ENCODE measurements at regions not wholly inside any gene's neighbourhood (a gene's known extent, or its start where the extent isn't known, plus 50 kb on each side); places are given as distances from the start of the nearest gene placed in this dataset.

- no peak for DNase-seq (ENCODE audit: low spot score)
- in situ Hi-C loops (cut with HindIII; ENCODE audit: low sequenced_read_pairs) = no loop called here
Measured at GRCh38 chr2:234293973-234294372, 202.9 kb downstream of the ARL4C start.

- no peak for DNase-seq (ENCODE audit: low spot score)
- in situ Hi-C loops (cut with HindIII; ENCODE audit: low sequenced_read_pairs) = no loop called here
Measured at GRCh38 chr2:234292962-234293243, 204.0 kb downstream of the ARL4C start.

GRCh38 chr2:234292205-234292961, 204.5 kb downstream of the ARL4C start:
- in situ Hi-C loops (cut with HindIII; ENCODE audit: low sequenced_read_pairs) = no loop called here
- no peak for DNase-seq (ENCODE audit: low spot score)

GRCh38 chr2:234291765-234292204, 205.1 kb downstream of the ARL4C start:
- in situ Hi-C loops (cut with HindIII; ENCODE audit: low sequenced_read_pairs) = no loop called here
- no peak for DNase-seq (ENCODE audit: low spot score)

- in situ Hi-C loops (cut with HindIII; ENCODE audit: low sequenced_read_pairs) = no loop called here
Measured at GRCh38 chr2:234290671-234291070, 206.2 kb downstream of the ARL4C start.

GRCh38 chr2:234289834-234290590, 206.9 kb downstream of the ARL4C start:
- in situ Hi-C loops (cut with HindIII; ENCODE audit: low sequenced_read_pairs) = no loop called here
- DNase-seq (ENCODE audit: low spot score) = no peak

More at GRCh38 chr2:234290671-234291070, 206.2 kb downstream of the ARL4C start:
- no peak for DNase-seq (ENCODE audit: low spot score)

- DNase-seq (ENCODE audit: low spot score) = peak; percentile 64
- in situ Hi-C loops (cut with HindIII; ENCODE audit: low sequenced_read_pairs) = no loop called here
Measured at GRCh38 chr2:234288974-234289455, 207.9 kb downstream of the ARL4C start.

- in situ Hi-C loops (cut with HindIII; ENCODE audit: low sequenced_read_pairs) = no loop called here
- DNase-seq (ENCODE audit: low spot score) = no peak
Measured at GRCh38 chr2:234287650-234288049, 209.2 kb downstream of the ARL4C start.

GRCh38 chr2:234286956-234287355, 209.9 kb downstream of the ARL4C start:
- DNase-seq (ENCODE audit: low spot score) = no peak
- in situ Hi-C loops (cut with HindIII; ENCODE audit: low sequenced_read_pairs) = no loop called here

GRCh38 chr2:234286118-234286598, 210.7 kb downstream of the ARL4C start:
- no peak for DNase-seq (ENCODE audit: low spot score)
- in situ Hi-C loops (cut with HindIII; ENCODE audit: low sequenced_read_pairs) = no loop called here

GRCh38 chr2:234285541-234285940, 211.3 kb downstream of the ARL4C start:
- DNase-seq (ENCODE audit: low spot score) = no peak
- in situ Hi-C loops (cut with HindIII; ENCODE audit: low sequenced_read_pairs) = no loop called here

- DNase-seq (ENCODE audit: low spot score) = no peak
- in situ Hi-C loops (cut with HindIII; ENCODE audit: low sequenced_read_pairs) = no loop called here
Measured at GRCh38 chr2:234279637-234280036, 217.2 kb downstream of the ARL4C start.

GRCh38 chr2:234278556-234279255, 218.2 kb downstream of the ARL4C start:
- in situ Hi-C loops (cut with HindIII; ENCODE audit: low sequenced_read_pairs) = no loop called here

GRCh38 chr2:234275515-234275914, 221.4 kb downstream of the ARL4C start:
- in situ Hi-C loops (cut with HindIII; ENCODE audit: low sequenced_read_pairs) = no loop called here
- no peak for DNase-seq (ENCODE audit: low spot score)

More at GRCh38 chr2:234278556-234279255, 218.2 kb downstream of the ARL4C start:
- DNase-seq (ENCODE audit: low spot score) = no peak

- in situ Hi-C loops (cut with HindIII; ENCODE audit: low sequenced_read_pairs) = no loop called here
- no peak for DNase-seq (ENCODE audit: low spot score)
Measured at GRCh38 chr2:234273887-234274584, 222.8 kb downstream of the ARL4C start.

- in situ Hi-C loops (cut with HindIII; ENCODE audit: low sequenced_read_pairs) = no loop called here
- DNase-seq (ENCODE audit: low spot score) = no peak
Measured at GRCh38 chr2:234272069-234272850, 221.8 kb downstream of the SPP2 start.

- DNase-seq (ENCODE audit: low spot score) = no peak
- in situ Hi-C loops (cut with HindIII; ENCODE audit: low sequenced_read_pairs) = no loop called here
Measured at GRCh38 chr2:234271338-234271737, 220.8 kb downstream of the SPP2 start.

- DNase-seq (ENCODE audit: low spot score) = no peak
- in situ Hi-C loops (cut with HindIII; ENCODE audit: low sequenced_read_pairs) = no loop called here
Measured at GRCh38 chr2:234269769-234270204, 219.3 kb downstream of the SPP2 start.
